GM21367 (cell line): ENCODE measurements at regions not wholly inside any gene's neighbourhood (a gene's known extent, or its start where the extent isn't known, plus 50 kb on each side); places are given as distances from the start of the nearest gene placed in this dataset.
A peak's percentile ranks its signal among the peaks of the same experiment; 100 is the strongest.
"Not testable (repeated sequence)": the region's sequence is repeated elsewhere in the genome, so short reads cannot be mapped to it uniquely, and the experiment has no call there.

Experiments
- ATAC-seq: cut with Tn5 transposase; IDR thresholded peaks from one replicate; pipeline ENCODE4 v1.9.1; 2021; ENCODE audit not compliant: unreplicated experiment

- ATAC-seq: no peak
Measured at GRCh38 chr4:38413524-38414341, 250.3 kb upstream of the KLF3 start.

- no peak for ATAC-seq
Measured at GRCh38 chr4:38414410-38414809, 249.6 kb upstream of the KLF3 start.

DNA sequence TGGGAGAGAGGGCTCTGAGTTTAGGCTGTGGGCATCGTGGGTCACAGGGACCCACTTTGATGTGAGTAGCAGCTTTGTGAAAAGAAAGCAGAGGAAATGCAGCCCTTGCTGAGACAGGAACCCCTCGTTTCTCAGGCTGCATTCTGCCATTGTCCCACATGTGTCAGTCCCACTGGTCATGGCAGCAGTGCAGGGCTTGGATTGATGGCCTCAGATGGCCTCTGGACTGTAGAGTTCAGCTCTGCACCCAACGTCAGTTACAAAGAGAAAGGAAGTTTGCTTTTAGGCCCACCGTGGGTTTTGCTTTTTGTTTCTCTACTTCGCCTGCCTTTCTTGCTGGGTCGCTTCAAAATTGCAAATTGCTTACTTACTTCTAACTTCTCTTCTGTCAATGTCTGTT, 248.3 kb upstream of the KLF3 start:
- ATAC-seq: no peak

DNA sequence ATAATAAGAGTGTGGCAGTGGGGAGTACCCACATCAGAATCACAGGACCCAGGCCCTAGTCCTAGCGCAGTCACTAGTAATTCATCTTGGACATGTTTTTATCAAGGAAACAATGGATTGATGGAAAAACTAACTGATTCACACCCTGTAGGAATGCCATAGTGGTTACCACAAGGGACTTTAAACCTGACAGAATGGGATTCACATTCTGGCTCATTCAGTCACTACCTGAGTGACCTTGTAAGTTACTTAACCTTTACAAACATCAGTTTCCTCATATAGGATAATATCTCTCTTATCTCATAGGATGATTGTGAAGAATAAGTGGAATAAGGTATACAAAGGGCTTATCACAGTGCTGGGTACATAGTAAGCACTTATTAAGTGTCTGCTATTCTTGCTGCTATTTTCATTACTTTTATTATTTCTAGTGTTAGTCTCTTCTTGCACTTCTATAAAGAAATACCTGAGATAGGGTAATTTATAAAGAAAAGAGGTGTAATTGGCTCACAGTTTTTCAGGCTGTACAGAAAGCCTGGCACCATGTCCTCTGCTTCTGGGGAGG, 247.5 kb upstream of the KLF3 start:
- ATAC-seq: no peak

DNA sequence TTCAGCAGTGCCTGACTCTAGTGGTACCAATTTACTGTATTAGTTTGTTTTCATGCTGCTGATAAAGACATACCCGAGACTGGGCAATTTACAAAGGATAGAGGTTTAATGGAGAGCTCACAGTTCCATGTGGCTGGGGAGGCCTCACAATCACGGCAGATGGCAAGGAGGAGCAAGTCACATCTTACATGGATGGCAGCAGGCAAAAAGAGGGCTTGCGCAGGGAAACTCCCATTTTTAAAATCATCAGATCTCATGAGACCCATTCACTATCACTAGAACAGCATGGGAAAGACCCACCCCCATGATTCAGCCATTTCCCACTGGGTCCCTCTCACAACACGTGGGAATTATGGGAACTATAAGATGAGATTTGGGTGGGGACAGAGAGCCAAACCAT, 243.7 kb upstream of the KLF3 start:
- ATAC-seq: not testable (repeated sequence)

GRCh38 chr4:38422850-38423249, 241.1 kb upstream of the KLF3 start:
- ATAC-seq: no peak

DNA sequence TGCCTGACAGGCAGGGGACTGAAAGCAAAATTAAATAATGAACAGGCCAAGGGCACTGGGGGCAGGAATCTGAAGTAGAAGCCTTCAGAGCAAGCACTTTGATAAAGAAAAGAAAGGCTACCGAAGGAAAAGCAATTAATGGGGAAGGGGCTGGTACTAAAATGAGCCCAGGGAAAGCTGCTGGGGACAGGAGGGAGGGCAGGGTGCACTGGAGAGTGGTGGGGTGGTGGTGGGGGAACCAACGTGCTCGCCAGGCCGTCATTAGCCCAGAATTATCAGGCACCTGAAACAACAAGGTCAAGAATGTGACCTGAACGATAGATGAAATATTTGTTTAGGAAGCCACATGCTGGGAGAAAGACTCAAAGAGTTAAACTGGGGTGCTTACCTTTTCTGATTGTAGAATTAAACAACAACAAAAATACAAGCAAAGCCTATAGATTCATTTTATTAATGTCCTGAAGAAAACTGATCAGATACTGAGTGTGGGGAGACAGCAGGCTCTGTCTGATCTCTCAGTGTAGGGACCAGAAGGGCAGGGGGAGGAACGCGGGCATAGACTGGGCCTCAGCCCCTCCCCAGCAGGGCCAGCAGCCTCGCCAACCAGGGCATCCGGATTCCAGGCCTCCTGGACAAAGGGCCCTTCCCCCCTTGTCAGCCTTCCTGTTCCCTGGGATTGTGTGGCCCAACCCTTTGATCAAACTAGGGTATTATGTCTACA, 239.7 kb upstream of the KLF3 start:
- no peak for ATAC-seq

DNA sequence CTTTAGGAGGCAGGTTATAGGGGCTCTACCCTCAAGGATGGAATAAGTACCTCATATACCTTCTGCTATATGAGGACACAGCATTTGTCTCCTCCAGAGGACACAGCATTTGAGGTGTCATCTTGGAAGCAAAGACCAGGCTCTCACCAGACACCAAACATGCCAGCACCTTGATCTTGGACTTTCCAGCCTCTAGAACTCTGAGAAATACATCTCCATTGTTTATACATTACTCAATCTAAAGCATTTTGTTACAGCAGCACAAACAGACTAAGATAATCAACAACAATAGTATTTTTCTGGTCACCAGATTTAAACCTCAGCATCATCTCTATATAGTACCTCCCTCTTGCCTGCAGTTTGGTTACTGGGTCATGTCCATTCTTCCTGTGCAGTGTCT, 237.5 kb upstream of the KLF3 start:
- ATAC-seq: no peak

DNA sequence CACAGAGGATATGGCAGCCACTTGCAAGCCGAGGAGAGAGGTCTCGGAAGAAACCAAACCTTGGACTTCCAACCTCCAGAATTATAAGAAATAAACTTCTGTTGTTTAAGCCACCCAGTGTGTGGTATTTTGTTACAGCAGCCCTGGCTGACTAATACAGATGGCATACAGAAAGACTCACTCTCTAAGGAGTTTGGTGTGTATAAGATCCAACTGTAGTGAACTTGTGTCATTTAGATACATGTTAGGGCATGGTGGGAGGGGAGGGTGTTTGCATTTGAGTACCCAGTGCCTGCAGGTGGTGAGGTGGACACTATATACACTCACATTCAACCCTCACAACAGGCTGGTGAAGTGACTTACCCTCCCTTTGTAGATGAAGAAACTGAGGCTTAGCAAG, 233.2 kb upstream of the KLF3 start:
- no peak for ATAC-seq

DNA sequence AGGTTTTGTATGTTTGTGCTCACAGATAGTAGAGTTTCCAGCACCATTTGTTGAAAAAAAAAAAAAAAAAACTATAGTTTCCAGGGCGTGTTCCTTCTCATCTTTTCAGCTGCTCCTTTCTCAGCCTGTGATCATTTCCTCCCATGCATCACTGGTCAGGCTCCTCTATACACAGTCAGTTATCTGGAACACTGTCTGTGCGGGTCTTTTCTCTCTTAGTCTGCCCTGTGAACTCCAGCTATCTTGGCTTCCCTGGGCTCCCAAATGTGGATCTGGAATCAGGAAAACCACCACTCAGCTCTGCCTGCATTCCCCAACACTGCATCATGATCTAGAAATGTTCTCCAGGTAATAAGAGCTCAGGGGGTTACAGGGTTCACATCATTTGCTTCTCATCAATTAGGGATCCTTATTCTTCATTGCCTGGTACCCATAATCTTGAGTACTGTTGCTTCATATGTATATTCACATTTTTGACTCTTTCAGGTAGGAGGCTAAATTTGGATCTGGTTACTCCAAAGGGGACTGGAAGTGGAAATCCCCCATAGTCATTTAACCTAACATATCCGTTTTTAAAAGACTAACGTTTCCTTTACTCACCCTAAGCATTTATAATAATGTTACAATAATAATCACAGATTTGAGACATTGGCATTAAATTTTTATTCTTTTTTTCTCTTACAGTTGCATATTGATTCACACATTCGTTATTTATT, 221.8 kb upstream of the KLF3 start:
- ATAC-seq: no peak

GRCh38 chr4:38449506-38450174, 214.4 kb upstream of the KLF3 start:
- ATAC-seq: no peak

GRCh38 chr4:38452009-38452408, 212.0 kb upstream of the KLF3 start:
- no peak for ATAC-seq

DNA sequence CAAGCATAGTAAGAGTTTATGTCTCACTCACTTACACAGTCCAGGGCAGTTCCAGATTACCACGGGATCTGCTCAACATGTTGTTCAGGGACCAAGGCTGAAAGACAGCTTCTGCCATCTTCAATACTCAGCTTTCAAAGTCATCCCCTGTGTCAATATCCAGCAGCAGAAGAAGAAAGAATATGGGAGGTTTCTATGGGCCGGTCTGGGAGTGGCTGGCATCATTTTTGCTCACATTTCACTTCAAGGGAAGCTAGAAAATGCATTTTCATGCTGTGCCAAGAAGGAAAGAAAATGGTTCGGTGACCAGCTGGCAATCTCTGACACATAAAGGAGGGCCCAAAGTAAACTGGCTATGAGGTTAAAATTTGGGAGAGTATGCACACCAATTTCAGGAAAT, 211.5 kb upstream of the KLF3 start:
- ATAC-seq: no peak

DNA sequence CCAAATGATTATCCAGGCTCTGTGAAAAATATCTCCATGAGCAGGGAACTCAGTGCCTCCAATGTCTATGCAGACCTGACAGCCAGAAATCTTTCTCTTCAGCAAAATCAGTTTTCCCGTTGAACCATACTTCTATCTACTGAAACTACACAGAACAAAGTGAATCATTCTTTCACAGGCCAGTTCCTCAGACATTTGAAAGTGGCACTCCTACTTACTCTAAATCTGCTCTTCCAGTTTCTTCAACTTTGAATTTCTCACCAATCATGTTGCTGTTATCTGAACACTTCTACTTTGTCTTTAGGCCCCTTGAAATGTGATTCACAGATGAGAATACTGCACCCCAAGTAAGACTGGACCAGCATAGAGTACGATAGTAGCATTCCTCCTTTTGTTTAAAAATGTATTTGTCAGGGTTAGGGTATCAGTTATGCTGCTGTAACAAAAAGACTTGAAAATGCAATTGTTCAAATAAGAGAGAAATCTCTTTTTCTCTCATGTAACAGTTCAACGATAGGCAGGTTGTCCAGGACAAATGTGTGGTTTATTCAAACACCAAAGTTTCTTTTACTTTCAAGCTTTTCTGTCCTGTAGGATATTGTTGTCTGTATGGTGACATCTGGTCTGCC, 210.6 kb upstream of the KLF3 start:
- no peak for ATAC-seq

- ATAC-seq: no peak
Measured at GRCh38 chr4:38454284-38454683, 209.7 kb upstream of the KLF3 start.

- peak; percentile 55 for ATAC-seq
Measured at GRCh38 chr4:38455092-38455862, 208.7 kb upstream of the KLF3 start.

- ATAC-seq: no peak
Measured at GRCh38 chr4:38456096-38456495, 207.9 kb upstream of the KLF3 start.

- no peak for ATAC-seq
Measured at GRCh38 chr4:38461342-38461741, 202.7 kb upstream of the KLF3 start.

- ATAC-seq: no peak
Measured at GRCh38 chr4:38462367-38463055, 201.5 kb upstream of the KLF3 start.
